ENCODE measurements at regions not wholly inside any gene's neighbourhood (a gene's known extent, or its start where the extent isn't known, plus 50 kb on each side); places are given as distances from the start of the nearest gene placed in this dataset.

- no peak for DNase-seq
Observed at GRCh38 chr2:5530011-5530696, 162.0 kb upstream of the SOX11 start.

- DNase-seq: no peak
Observed at GRCh38 chr2:5535301-5535700, 156.9 kb upstream of the SOX11 start.

- no peak for DNase-seq
Observed at GRCh38 chr2:5537180-5537688, 154.9 kb upstream of the SOX11 start.

GRCh38 chr2:5538313-5538712, 153.9 kb upstream of the SOX11 start:
- no peak for DNase-seq

- DNase-seq: no peak
Observed at GRCh38 chr2:5538772-5539171, 153.4 kb upstream of the SOX11 start.

GRCh38 chr2:5539282-5540165, 152.7 kb upstream of the SOX11 start:
- DNase-seq: no peak

- DNase-seq: no peak
Observed at GRCh38 chr2:5540856-5541255, 151.3 kb upstream of the SOX11 start.

- DNase-seq: no peak
Observed at GRCh38 chr2:5544205-5544786, 147.9 kb upstream of the SOX11 start.

GRCh38 chr2:5546181-5546580, 146.0 kb upstream of the SOX11 start:
- DNase-seq: no peak

- no peak for DNase-seq
Observed at GRCh38 chr2:5548991-5549715, 143.0 kb upstream of the SOX11 start.

- DNase-seq: no peak
Observed at GRCh38 chr2:5549771-5550170, 142.4 kb upstream of the SOX11 start.

GRCh38 chr2:5555636-5556035, 136.5 kb upstream of the SOX11 start:
- no peak for DNase-seq

- DNase-seq: no peak
Observed at GRCh38 chr2:5561006-5561405, 131.2 kb upstream of the SOX11 start.

- no peak for DNase-seq
Observed at GRCh38 chr2:5562426-5562825, 129.8 kb upstream of the SOX11 start.

- DNase-seq: no peak
Observed at GRCh38 chr2:5562865-5563264, 129.3 kb upstream of the SOX11 start.

- no peak for DNase-seq
Observed at GRCh38 chr2:5563411-5563810, 128.8 kb upstream of the SOX11 start.

GRCh38 chr2:5569256-5569655, 122.9 kb upstream of the SOX11 start:
- no peak for DNase-seq

GRCh38 chr2:5576015-5576414, 116.2 kb upstream of the SOX11 start:
- DNase-seq: no peak

- no peak for DNase-seq
Observed at GRCh38 chr2:5587766-5588165, 104.4 kb upstream of the SOX11 start.

- no peak for DNase-seq
Observed at GRCh38 chr2:5588601-5589000, 103.6 kb upstream of the SOX11 start.

- no peak for DNase-seq
Observed at GRCh38 chr2:5589183-5589582, 103.0 kb upstream of the SOX11 start.

GRCh38 chr2:5590886-5591285, 101.3 kb upstream of the SOX11 start:
- DNase-seq: no peak

GRCh38 chr2:5592916-5593315, 99.3 kb upstream of the SOX11 start:
- no peak for DNase-seq

Measured in activated CD4-positive, CD25-positive, alpha-beta regulatory T cell treated with anti-CD3 and anti-CD28 coated beads, Interleukin-2, amount 50 U/mL, for 72 hours (primary cell).